ENCODE measurements at regions not wholly inside any gene's neighbourhood (a gene's known extent, or its start where the extent isn't known, plus 50 kb on each side); places are given as distances from the start of the nearest gene placed in this dataset.

DNA sequence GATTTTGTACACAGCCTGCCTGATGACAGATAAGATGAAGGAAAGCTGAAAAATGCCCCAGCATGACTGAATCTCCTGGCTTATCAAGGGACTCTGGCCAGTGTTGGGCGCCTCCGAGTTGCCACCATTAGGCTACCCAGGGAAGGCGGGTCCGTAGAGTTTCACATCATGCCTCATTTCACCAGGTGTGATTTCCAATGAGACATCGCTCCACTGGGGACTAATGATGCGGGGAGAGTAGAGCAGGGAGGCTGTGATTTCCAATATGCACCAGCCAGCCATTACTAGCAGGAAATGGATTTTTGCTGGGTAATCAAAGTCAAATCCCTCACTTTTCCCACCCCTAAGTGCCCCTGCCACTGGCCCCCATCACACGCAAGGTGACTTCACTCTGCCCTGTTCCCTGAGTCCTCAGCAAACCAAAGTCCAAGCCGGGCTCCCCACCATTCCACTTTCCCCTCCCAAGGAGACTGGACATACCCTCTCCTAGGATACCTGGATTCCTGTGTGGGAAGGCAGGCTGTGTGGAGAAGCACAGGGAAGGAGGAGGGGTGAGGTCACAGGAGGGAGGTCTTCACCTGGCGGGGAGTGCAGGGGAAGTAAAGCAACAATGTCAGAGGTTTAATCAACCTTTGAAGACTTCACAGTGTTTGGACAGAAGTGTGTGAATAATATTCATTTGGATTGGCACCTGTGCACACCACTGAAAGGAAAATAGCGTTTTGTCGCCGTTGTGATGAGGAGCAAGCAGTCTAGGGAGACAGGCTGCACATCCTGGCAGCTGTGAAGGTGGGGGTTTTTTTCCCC lies 613.3 kb upstream of the CADM1 start:
- FAIRE-seq (no peak), DNase-seq (ENCODE audit: low spot score in 2 of 2) (no peak)

DNA sequence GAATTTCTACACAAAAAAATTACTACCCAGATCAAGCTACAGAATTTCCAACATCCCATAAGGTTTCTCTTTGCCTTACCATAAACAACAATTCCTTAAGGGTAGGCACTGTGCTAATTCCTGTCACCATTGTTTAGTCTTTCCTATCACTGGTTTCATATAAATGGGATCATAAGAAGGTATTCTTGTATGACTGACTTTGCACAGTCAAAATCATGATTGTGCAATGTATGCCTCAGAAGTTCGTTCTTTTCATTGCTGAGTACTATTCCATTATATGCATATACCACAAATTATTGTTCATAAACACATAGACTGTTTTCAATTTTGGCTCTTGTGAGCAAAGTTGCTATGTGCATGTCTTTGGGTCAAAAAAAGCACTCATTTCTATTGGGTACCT lies 611.6 kb upstream of the CADM1 start:
- FAIRE-seq (no peak), DNase-seq (ENCODE audit: low spot score in 2 of 2) (no peak)

GRCh38 chr11:116114198-116114651 lies 610.0 kb upstream of the CADM1 start:
- FAIRE-seq (no peak), DNase-seq (ENCODE audit: low spot score in 2 of 2) (peak in 1 of 2 donors; percentile 15)

GRCh38 chr11:116112087-116112935 lies 608.1 kb upstream of the CADM1 start:
- FAIRE-seq (no peak), DNase-seq (ENCODE audit: low spot score in 2 of 2) (no peak)

GRCh38 chr11:116111546-116111945 lies 607.3 kb upstream of the CADM1 start:
- DNase-seq (ENCODE audit: low spot score in 2 of 2) (no peak), FAIRE-seq (no peak)

DNA sequence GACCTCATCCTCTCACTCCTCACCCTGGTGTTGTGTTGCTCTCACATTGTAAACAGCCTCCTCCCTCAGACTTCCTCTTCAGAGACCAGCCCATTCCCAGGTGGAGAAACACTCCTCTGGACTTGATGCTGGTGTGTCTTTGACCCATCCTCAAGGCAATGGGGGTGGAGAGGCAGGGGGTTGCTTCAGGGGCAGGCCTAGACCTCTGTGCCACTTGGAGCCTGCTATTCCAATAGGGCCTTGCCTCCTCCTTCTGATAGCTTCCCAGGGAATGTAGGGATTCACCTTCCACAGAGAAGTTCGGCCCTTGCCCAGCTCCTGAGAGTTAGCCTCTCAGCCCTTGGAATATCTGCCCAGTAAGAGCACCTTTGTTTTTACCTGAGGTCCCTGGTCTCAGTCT lies 606.6 kb upstream of the CADM1 start:
- FAIRE-seq (no peak), DNase-seq (ENCODE audit: low spot score in 2 of 2) (no peak)

- FAIRE-seq, result no peak
- no peak for DNase-seq (ENCODE audit: low spot score in 2 of 2)
These were observed 606.1 kb upstream of the CADM1 start for GRCh38 chr11:116110356-116110755.

DNA sequence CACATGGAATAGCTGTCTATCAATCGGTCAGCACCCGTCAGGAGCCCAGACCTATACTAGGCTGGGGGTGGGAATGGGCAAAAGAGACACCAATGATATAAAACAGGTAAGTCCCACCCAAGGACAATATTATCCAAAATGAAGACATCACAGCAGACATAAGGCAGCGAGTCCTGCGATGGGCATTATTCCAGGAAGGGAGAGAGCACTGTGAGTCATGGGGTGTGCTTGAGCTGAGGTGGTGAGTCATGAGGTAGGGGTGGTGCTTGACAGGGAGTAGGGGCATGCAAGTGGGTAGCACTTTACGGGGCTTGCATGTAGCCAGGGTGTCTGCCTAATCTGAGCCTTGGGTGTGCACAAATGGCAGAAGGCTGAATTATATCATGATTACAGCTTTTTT lies 605.0 kb upstream of the CADM1 start:
- DNase-seq (ENCODE audit: low spot score in 2 of 2) (peak in 1 of 2 donors; percentile 9), FAIRE-seq (no peak)

GRCh38 chr11:116108161-116108560 lies 603.9 kb upstream of the CADM1 start:
- FAIRE-seq, result no peak
- DNase-seq (ENCODE audit: low spot score in 2 of 2), result no peak

- FAIRE-seq (no peak), DNase-seq (ENCODE audit: low spot score in 2 of 2) (no peak)
These were observed 603.0 kb upstream of the CADM1 start for GRCh38 chr11:116107229-116107628.

- FAIRE-seq, result no peak
These were observed 600.4 kb upstream of the CADM1 start for GRCh38 chr11:116104498-116105174.

GRCh38 chr11:116101902-116102301 lies 597.7 kb upstream of the CADM1 start:
- DNase-seq (ENCODE audit: low spot score in 2 of 2) (no peak), FAIRE-seq (no peak)

More at GRCh38 chr11:116104498-116105174, 600.4 kb upstream of the CADM1 start:
- no peak for DNase-seq (ENCODE audit: low spot score in 2 of 2)

- no peak for DNase-seq (ENCODE audit: low spot score in 2 of 2)
- FAIRE-seq, result no peak
These were observed 595.8 kb upstream of the CADM1 start for GRCh38 chr11:116100016-116100415.

DNA sequence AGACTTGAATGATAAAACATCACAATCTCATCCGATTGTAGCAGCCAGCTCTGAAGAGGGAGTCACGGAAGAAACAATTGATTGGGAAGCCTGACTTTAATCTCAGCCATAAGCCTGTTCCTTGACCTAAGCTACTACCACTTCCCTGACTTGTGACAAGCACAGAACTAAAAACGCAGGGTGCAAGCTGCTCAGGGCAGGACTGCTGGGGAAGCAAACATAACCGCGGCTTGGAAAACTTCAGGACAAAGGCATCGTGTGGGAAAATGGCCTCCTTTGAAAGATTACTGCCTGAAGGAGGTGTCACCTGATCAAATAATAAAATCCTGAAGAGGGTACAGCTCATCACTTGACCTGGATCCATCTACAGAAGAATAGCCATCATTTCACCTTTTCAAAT lies 595.3 kb upstream of the CADM1 start:
- no peak for DNase-seq (ENCODE audit: low spot score in 2 of 2)
- no peak for FAIRE-seq

- DNase-seq (ENCODE audit: low spot score in 2 of 2) (no peak), FAIRE-seq (no peak)
These were observed 592.2 kb upstream of the CADM1 start for GRCh38 chr11:116096272-116096995.

DNA sequence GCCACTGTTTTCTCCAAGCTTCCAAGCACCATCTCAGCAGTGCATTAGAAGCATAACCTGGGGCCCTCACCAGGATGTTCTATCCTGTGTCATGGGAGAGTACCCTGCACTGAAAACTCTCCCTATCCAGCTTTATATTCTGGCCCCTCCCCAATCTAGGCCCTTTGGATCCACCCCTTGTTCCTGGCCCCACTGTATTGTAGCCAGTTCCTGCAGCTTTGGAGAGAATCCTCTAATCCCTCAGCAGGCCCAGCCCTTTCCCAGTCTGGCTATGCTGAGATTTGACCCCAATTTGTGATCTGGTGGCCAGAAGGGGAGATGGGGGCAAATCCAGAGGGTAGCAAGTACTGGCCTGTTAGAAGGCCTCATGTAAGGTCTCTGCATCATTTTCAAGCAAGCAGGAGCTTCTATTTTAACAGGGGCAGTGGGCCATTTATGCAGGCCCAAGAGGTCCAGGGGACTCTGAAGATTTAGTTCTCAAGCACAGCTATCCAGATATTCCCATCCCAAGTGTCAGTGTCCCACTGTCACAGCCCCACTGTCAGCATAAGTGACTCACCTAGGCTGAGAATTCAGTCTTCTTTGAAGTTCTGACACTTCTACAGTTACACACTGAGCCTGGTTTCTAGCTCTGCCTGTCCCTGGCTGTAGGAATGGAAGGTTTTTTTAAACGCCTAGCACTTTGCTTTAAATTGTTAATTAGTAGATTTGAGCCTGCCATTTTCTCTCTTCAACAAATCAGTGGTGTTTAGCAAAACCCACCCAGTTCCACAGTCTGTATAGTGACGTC lies 589.5 kb upstream of the CADM1 start:
- no peak for DNase-seq (ENCODE audit: low spot score in 2 of 2)

GRCh38 chr11:116093065-116093464 lies 588.9 kb upstream of the CADM1 start:
- no peak for FAIRE-seq

More for the DNA sequence above, 589.5 kb upstream of the CADM1 start:
- FAIRE-seq, result no peak

GRCh38 chr11:116086426-116086825 lies 582.2 kb upstream of the CADM1 start:
- no peak for FAIRE-seq

More at GRCh38 chr11:116093065-116093464, 588.9 kb upstream of the CADM1 start:
- no peak for DNase-seq (ENCODE audit: low spot score in 2 of 2)

DNA sequence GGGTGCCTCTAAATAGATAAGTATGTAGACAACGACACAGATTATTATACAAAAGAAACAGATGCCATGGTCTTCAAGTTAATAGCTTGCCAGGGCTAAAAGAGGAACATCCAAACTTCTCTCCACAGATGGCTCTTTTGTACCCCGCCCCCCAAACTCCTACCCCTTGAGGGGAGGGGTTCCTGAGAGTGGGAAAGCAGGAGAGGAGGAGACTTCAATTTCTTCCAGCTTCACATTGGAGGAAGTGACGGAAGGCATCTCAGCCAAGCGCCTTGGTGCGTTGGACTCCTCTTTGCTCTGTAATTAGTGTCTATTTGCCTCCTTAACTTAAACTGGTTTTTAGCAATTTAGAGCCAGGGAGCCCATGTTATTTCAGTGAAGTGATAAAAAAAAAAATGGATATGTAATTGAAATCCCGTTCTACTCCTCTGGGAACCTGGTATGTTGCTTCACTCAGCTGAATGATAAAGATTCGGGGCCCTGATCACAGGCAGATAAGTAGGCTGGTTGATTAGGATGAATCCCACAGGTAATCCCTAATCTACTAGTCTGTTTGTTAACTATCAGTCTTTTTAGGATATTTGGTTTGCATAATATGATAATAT lies 580.9 kb upstream of the CADM1 start:
- no peak for FAIRE-seq
- DNase-seq (ENCODE audit: low spot score in 2 of 2), result no peak

More at GRCh38 chr11:116086426-116086825, 582.2 kb upstream of the CADM1 start:
- DNase-seq (ENCODE audit: low spot score in 2 of 2), result no peak

Measured in frontal cortex (tissue), 3 donors.